ENCODE measurements at regions not wholly inside any gene's neighbourhood (a gene's known extent, or its start where the extent isn't known, plus 50 kb on each side); places are given as distances from the start of the nearest gene placed in this dataset.
"Not testable (repeated sequence)": the region's sequence is repeated elsewhere in the genome, so short reads cannot be mapped to it uniquely, and the experiment has no call there.

DNA sequence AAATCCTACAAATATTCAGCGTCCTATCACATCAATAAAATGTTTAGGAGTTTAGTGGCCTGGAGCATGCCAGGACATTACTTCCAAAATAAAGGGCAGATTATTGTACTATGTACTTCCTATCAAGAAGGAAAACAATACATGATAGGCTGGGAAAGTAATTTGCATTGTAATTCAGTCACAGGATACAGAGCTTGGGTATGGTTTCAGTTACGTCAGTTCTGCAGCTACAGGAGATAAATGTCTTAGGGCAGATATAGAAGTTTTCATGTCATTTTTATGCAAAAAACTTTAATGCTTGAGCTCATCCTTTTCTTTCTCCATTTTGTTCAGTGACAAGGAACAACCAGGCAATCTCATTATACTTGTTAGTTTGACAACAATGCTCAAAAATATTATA is 155.2 kb downstream of the NFKBIZ start:
- Histone ChIP-seq H3K4me1 (no peaks in the 10 kb centered on the region), H3K9me3 (no peaks in the 10 kb centered on the region), H3K27ac (no peak overlapping the region), H3K4me3 (no peak overlapping the region), H3K27me3 (no peaks in the 10 kb centered on the region), H3K36me3 (no peaks in the 10 kb centered on the region)
- DNase-seq (no peak), ATAC-seq (no peak)
- no peak for TF ChIP-seq POLR2A (IDR thresholded peaks at IDR 0.05)
- TF ChIP-seq, protein P1, sequence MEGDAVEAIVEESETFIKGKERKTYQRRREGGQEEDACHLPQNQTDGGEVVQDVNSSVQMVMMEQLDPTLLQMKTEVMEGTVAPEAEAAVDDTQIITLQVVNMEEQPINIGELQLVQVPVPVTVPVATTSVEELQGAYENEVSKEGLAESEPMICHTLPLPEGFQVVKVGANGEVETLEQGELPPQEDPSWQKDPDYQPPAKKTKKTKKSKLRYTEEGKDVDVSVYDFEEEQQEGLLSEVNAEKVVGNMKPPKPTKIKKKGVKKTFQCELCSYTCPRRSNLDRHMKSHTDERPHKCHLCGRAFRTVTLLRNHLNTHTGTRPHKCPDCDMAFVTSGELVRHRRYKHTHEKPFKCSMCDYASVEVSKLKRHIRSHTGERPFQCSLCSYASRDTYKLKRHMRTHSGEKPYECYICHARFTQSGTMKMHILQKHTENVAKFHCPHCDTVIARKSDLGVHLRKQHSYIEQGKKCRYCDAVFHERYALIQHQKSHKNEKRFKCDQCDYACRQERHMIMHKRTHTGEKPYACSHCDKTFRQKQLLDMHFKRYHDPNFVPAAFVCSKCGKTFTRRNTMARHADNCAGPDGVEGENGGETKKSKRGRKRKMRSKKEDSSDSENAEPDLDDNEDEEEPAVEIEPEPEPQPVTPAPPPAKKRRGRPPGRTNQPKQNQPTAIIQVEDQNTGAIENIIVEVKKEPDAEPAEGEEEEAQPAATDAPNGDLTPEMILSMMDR (IDR thresholded peaks at IDR 0.05): no peak
- 92% methylated on average over 2 of the region's 2 CpGs for WGBS (ENCODE audit: insufficient coverage, low coverage, low lambda C conversion rate, missing lambda C conversion rate)
- intact Hi-C loops (cut with DNase I): no loop called here

DNA sequence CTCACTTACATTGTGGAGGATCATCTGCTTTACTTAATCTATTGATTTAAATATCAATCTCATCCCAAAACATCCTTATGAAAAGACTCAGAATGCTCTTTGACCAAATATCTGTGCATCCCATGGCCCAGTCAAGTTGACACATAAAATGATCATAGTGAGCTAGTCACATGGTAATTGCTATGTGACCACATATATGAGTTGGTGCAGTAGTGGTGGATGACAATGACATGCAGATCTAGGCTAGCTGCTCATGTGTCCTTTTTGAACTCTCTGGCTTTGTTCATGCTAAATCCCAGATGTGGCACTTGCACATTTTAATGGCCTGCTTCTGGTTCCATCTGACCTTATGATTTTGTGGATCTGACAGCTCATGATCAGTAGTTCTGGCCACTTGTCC is 156.2 kb downstream of the NFKBIZ start:
- H3K36me3 ChIP-seq: no peaks in the 10 kb centered on the region
- intact Hi-C loops (cut with DNase I): no loop called here
- H3K27me3 ChIP-seq: no peaks in the 10 kb centered on the region
- H3K9me3 ChIP-seq: no peaks in the 10 kb centered on the region
- DNase-seq: no peak
- H3K4me3 ChIP-seq: no peak overlapping the region
- TF ChIP-seq, protein P1 (IDR thresholded peaks at IDR 0.05): no peak
- TF ChIP-seq POLR2A (IDR thresholded peaks at IDR 0.05): no peak
- no peak for ATAC-seq
- no peak overlapping the region for H3K27ac ChIP-seq
- H3K4me1 ChIP-seq: no peaks in the 10 kb centered on the region

DNA sequence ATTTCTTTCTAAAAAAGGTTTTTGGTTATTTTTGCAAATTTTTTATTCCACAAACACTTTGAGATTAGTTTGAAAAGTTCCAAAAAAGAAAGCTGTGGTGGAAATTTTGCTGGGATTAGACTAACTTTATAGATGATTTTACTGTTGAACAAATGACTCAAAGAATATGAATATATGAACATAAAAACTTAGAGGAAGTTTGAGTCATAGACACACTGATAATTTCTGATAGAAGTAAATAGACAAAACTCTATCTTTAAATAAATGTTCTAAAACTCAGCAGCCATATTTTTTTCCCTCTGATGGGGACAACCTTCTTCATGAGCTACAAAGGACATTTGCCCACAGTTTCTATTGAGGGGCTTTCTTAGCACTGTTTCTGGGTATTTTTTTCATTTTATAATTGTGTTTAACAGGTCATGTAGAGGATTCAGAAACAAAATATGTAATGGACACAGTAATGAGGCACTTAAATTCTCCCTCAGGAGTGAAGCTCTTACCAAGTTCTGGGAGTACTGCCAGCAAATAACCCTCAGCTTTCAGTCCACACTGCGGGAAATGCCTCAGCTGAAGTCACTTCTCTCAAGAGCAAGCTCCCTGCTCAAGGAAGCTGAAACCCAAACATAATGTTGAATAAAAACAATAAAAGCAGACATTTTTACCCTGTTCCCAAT is 157.6 kb downstream of the NFKBIZ start:
- Histone ChIP-seq H3K9me3 (no peaks in the 10 kb centered on the region), H3K4me3 (no peak overlapping the region), H3K27me3 (no peaks in the 10 kb centered on the region), H3K4me1 (no peaks in the 10 kb centered on the region), H3K36me3 (no peaks in the 10 kb centered on the region), H3K27ac (no peak overlapping the region)
- TF ChIP-seq POLR2A (IDR thresholded peaks at IDR 0.05): no peak
- TF ChIP-seq, protein P1 (IDR thresholded peaks at IDR 0.05): no peak
- ATAC-seq (peak in 2 of 4 donors; percentile 33 to 48), DNase-seq (no peak)
- intact Hi-C loops (cut with DNase I): no loop called here
- WGBS (ENCODE audit: insufficient coverage, low coverage, low lambda C conversion rate, missing lambda C conversion rate): 79% methylated on average over 1 of the region's 1 CpG

DNA sequence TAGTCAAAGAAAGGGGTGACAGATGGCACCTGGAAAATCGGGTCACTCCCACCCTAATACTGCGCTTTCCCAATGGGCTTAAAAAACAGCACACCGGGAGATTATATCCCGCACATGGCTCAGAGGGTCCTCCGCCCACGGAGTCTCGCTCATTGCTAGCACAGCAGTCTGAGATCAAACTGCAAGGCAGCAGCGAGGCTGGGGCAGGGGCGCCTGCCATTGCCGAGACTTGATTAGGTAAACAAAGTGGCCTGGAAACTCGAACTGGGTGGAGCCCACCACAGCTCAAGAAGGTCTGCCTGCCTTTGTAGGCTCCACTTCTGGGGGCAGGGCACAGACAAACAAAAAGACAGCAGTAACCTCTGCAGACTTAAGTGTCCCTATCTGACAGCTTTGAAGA is 159.1 kb downstream of the NFKBIZ start:
- H3K36me3 ChIP-seq; H3K9me3 ChIP-seq; H3K4me3 ChIP-seq; H3K27ac ChIP-seq; intact Hi-C loops (cut with DNase I); DNase-seq; H3K4me1 ChIP-seq; H3K27me3 ChIP-seq; ATAC-seq: not testable (repeated sequence)
- 68% methylated on average over 4 of the region's 11 CpGs for WGBS (ENCODE audit: insufficient coverage, low coverage, low lambda C conversion rate, missing lambda C conversion rate)

DNA sequence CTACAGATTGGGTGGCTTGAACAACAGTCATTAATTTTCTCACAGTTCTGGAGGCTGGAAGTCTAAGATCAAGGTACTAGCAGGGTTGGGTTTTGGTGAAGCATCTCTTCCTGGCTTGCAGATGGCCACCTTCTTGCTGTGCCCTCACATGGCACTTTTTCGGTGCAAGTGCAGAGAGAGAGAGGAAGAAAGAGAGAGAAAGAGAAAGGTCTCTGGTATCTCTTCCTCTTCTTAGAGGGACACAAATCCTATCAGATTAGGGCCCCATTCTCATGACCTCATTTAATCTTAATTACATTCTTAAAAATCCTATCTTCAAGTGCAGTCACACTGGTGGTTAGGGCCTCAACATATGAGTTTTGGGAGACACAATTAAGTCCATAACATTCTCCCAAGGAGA is 167.1 kb downstream of the NFKBIZ start:
- Histone ChIP-seq H3K27ac (no peak overlapping the region), H3K4me1 (no peaks in the 10 kb centered on the region), H3K36me3 (no peaks in the 10 kb centered on the region), H3K27me3 (no peaks in the 10 kb centered on the region), H3K9me3 (no peaks in the 10 kb centered on the region), H3K4me3 (no peak overlapping the region)
- TF ChIP-seq POLR2A (IDR thresholded peaks at IDR 0.05): no peak
- TF ChIP-seq, protein P1 (IDR thresholded peaks at IDR 0.05): no peak
- no CpG with 5 or more reads among the region's 1 CpG for WGBS (ENCODE audit: insufficient coverage, low coverage, low lambda C conversion rate, missing lambda C conversion rate)
- intact Hi-C loops (cut with DNase I): no loop called here
- DNase-seq (no peak), ATAC-seq (no peak)

All from right lobe of liver (tissue), 6 donors.